ENCODE measurements at regions not wholly inside any gene's neighbourhood (a gene's known extent, or its start where the extent isn't known, plus 50 kb on each side); places are given as distances from the start of the nearest gene placed in this dataset.

- no peak for TF ChIP-seq POLR2AphosphoS5 (IDR thresholded peaks at IDR 0.05; ENCODE audit: low read depth, low read length)
- no peak for TF ChIP-seq REST (IDR thresholded peaks at IDR 0.05; ENCODE audit: insufficient read depth in 1 of 2, low read depth in 2 of 2, low read length in 1 of 2)
- no peak for TF ChIP-seq CTCF (IDR thresholded peaks at IDR 0.05)
- no peak for TF ChIP-seq TCF7L2 (IDR thresholded peaks at IDR 0.05; ENCODE audit: low read depth, low read length)
These were observed 315.1 kb upstream of the API5 start for GRCh38 chr11:42996421-42997307.

Measured in Panc1 (cell line).